ENCODE measurements at regions not wholly inside any gene's neighbourhood (a gene's known extent, or its start where the extent isn't known, plus 50 kb on each side); places are given as distances from the start of the nearest gene placed in this dataset.
"Not testable (repeated sequence)": the region's sequence is repeated elsewhere in the genome, so short reads cannot be mapped to it uniquely, and the experiment has no call there.

DNA sequence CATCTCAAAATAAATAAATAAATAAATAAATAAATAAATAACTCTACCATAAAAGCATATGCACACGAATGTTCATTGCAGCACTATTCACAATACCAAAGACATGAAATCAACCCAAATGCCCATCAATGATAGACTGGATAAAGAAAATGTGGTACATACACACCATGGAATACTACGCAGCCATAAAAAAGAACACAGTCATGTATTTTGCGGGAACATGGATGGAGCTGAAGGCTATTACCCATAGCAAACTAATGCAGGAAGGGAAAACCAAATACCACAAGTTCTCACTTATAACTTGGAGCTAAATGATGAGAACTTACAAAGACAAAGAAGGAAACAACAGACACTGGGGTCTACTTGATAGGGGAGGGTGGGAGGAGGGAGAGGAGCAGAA lies 94.1 kb upstream of the CCDC71L start:
- not testable (repeated sequence) for H3K4me1 ChIP-seq (ENCODE audit: control insufficient read depth, insufficient read depth, low read length); H3K4me2 ChIP-seq (ENCODE audit: low read length); H3K9ac ChIP-seq (ENCODE audit: low read depth, low read length); H3K4me3 ChIP-seq (ENCODE audit: low read length); H3K9me3 ChIP-seq (replicated peaks; ENCODE audit: low read length); H3K27me3 ChIP-seq (ENCODE audit: control insufficient read depth, insufficient read depth, low read length); H3K36me3 ChIP-seq (ENCODE audit: insufficient read depth, low read length)

DNA sequence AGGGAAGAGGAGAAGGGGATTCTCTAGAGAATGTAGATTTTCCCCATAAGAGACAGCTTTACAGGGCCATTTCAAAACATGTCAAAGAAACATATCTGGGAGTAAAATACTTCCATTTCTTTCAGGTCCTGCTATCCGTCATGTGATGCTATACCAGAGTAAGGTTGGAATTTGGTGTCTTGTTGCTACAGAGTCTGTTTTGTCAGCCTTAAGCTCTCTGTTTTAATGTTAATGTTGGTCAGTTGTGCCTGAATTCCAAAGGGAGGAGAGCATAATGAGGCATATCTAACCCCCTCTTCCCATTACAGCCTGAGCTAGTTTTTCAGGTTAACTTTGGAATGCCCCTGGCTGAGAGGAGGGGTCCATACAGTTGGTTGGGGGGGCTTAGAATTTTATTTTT lies 94.7 kb upstream of the CCDC71L start:
- Histone ChIP-seq H3K9me3 (replicated peaks; ENCODE audit: low read length) (no peaks in the 10 kb centered on the region), H3K9ac (ENCODE audit: low read depth, low read length) (no peak overlapping the region), H3K36me3 (ENCODE audit: insufficient read depth, low read length) (no peaks in the 10 kb centered on the region), H3K27me3 (ENCODE audit: control insufficient read depth, insufficient read depth, low read length) (no peaks in the 10 kb centered on the region), H3K4me2 (ENCODE audit: low read length) (no peak overlapping the region), H3K4me1 (ENCODE audit: control insufficient read depth, insufficient read depth, low read length) (peaks cover 6% of the 10 kb centered on the region), H3K4me3 (ENCODE audit: low read length) (no peak overlapping the region)

DNA sequence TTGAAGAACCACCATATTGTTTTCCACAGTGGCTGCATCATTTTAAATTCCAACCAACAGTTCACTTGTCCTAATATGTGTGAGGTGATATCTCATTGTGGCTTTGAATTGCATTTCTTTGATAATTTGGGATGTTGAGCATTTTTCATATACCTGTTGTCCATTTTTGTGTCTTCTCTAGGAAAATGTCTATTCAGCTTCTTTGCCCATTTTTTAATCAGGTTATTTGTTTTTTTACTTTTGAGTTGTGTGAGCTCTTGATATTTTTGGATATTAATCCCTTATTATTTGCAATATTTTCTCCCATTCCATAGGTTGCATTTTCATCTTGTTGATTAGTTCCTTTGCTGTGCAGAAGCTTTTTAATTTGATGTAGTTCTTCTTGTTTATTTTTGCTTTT lies 95.1 kb upstream of the CCDC71L start:
- Histone ChIP-seq H3K27me3 (ENCODE audit: control insufficient read depth, insufficient read depth, low read length) (no peaks in the 10 kb centered on the region), H3K4me2 (ENCODE audit: low read length) (no peak overlapping the region), H3K4me1 (ENCODE audit: control insufficient read depth, insufficient read depth, low read length) (peaks cover 6% of the 10 kb centered on the region), H3K9ac (ENCODE audit: low read depth, low read length) (no peak overlapping the region), H3K36me3 (ENCODE audit: insufficient read depth, low read length) (no peaks in the 10 kb centered on the region), H3K4me3 (ENCODE audit: low read length) (no peak overlapping the region), H3K9me3 (replicated peaks; ENCODE audit: low read length) (no peaks in the 10 kb centered on the region)

DNA sequence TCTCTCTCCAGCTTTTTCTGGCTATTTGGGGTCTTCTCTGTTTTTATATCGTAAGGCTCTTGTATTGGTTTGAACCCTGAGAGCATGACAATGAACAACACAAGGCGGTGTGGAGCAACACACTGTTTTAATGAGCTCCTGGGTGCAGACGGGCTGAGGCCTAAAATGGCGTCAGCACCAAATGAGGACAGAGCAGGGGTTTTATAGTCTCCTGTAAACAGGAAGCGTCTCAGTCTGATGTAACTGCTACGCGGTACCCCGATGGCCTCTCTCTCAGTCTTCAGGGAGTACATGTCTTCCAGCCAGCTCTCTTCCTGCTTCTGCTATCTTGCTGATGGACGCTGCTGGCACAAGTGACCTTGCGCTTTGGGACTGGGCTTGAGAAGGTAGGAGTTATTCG lies 95.9 kb upstream of the CCDC71L start:
- H3K4me2 ChIP-seq (ENCODE audit: low read length), result no peak overlapping the region
- no peaks in the 10 kb centered on the region for H3K36me3 ChIP-seq (ENCODE audit: insufficient read depth, low read length)

DNA sequence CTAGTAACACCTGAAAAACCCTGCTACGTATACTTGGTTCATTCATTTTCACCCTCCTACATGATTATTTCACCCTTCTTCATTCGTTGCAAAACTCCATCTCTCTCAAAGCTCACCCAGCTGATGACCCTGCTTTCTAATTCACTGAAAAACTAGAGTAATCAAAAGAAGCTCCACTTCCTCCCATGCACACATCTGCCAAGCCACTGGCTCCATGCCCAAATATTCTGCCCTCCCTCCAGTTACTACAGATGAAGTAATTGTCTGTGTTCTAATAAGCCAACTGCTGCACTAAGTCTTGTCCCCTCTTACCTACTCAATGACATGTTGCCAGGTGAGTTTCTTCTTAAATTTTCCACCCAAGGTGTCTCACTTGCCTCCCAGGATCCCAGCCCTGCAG lies 96.9 kb upstream of the CCDC71L start:
- Histone ChIP-seq H3K4me3 (ENCODE audit: low read length) (no peak overlapping the region), H3K4me2 (ENCODE audit: low read length) (no peak overlapping the region), H3K9ac (ENCODE audit: low read depth, low read length) (no peak overlapping the region), H3K36me3 (ENCODE audit: insufficient read depth, low read length) (no peaks in the 10 kb centered on the region), H3K27me3 (ENCODE audit: control insufficient read depth, insufficient read depth, low read length) (no peaks in the 10 kb centered on the region), H3K9me3 (replicated peaks; ENCODE audit: low read length) (no peaks in the 10 kb centered on the region), H3K4me1 (ENCODE audit: control insufficient read depth, insufficient read depth, low read length) (peaks cover 6% of the 10 kb centered on the region)

More for the DNA sequence above, 95.9 kb upstream of the CCDC71L start:
- H3K4me1 ChIP-seq (ENCODE audit: control insufficient read depth, insufficient read depth, low read length), result peaks cover 6% of the 10 kb centered on the region
- H3K27me3 ChIP-seq (ENCODE audit: control insufficient read depth, insufficient read depth, low read length), result no peaks in the 10 kb centered on the region
- no peak overlapping the region for H3K4me3 ChIP-seq (ENCODE audit: low read length)
- no peaks in the 10 kb centered on the region for H3K9me3 ChIP-seq (replicated peaks; ENCODE audit: low read length)
- H3K9ac ChIP-seq (ENCODE audit: low read depth, low read length), result no peak overlapping the region

DNA sequence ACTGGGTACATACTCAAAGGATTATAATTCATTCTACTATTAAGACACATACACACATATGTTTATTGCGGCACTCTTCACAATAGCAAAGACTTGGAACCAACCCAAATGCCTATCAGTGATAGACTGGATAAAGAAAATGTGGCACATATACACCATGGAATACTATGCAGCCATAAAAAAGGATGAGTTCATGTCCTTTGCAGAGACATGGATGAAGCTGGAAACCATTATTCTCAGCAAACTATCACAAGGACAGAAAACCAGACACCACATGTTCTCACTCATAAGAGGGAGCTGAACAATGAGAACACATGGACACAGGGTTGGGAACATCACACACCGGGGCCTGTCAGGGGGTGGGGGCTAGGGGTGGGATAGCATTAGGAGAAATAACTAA lies 101.9 kb upstream of the CCDC71L start:
- H3K27me3 ChIP-seq (ENCODE audit: control insufficient read depth, insufficient read depth, low read length), result not testable (repeated sequence)

DNA sequence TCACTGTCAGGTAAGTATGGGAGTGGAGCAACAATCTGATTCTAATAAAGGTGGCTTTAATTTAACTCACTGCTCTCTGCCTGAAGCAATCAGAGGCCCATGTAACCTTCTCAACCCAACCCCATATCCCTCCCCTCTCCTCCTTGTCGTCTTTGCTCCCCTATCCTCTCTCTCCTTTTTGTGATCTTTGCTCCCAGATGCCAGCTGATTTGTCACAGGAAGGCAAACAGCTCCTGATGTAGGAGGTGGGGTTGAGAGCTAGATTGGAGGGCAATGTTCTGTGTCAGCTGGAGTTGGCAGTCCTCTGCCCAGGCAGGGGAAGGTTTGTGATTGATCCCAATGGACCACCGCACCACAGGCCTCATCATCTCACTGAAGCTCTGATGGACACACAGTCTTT lies 101.4 kb upstream of the PIK3CG start:
- H3K36me3 ChIP-seq (ENCODE audit: insufficient read depth, low read length), result no peaks in the 10 kb centered on the region
- H3K27me3 ChIP-seq (ENCODE audit: control insufficient read depth, insufficient read depth, low read length), result no peaks in the 10 kb centered on the region
- H3K4me3 ChIP-seq (ENCODE audit: low read length), result no peak overlapping the region
- peaks cover 11% of the 10 kb centered on the region for H3K4me1 ChIP-seq (ENCODE audit: control insufficient read depth, insufficient read depth, low read length)
- H3K4me2 ChIP-seq (ENCODE audit: low read length), result no peak overlapping the region
- no peaks in the 10 kb centered on the region for H3K9me3 ChIP-seq (replicated peaks; ENCODE audit: low read length)
- no peak overlapping the region for H3K9ac ChIP-seq (ENCODE audit: low read depth, low read length)

More for the DNA sequence above, 101.9 kb upstream of the CCDC71L start:
- H3K4me3 ChIP-seq (ENCODE audit: low read length); H3K9me3 ChIP-seq (replicated peaks; ENCODE audit: low read length); H3K4me1 ChIP-seq (ENCODE audit: control insufficient read depth, insufficient read depth, low read length); H3K4me2 ChIP-seq (ENCODE audit: low read length); H3K36me3 ChIP-seq (ENCODE audit: insufficient read depth, low read length); H3K9ac ChIP-seq (ENCODE audit: low read depth, low read length): not testable (repeated sequence)

DNA sequence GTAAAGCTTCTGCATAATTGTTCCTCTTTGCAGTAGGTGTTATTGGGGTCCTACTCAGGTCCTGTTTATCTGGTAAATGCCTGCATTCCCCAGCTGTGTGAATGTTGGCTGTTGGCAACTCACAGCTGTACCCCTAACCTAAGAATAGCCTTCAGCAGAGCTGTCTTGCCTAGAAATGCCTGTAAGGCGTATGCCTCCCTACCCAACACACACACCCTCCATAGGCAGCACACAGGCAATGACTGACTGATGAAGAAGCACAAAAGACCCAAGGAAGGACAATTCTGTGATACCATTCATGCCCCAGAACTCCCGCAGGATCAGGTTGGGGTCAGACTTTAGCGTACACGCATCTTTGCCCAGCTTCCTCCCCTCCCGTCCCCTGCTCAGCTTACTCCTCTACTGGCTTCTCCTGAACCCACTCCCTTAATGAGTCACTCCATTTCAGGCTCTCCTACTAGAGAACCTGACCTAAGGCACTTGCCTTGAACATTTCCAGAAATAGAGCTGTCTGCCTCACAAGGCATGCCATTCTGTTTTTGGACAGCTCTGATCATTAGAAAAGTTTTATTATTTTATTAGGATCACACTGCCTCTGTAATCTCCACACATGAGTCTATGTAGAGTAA lies 99.2 kb upstream of the PIK3CG start:
- no peak overlapping the region for H3K4me3 ChIP-seq (ENCODE audit: low read length)
- no peaks in the 10 kb centered on the region for H3K27me3 ChIP-seq (ENCODE audit: control insufficient read depth, insufficient read depth, low read length)
- no peaks in the 10 kb centered on the region for H3K9me3 ChIP-seq (replicated peaks; ENCODE audit: low read length)
- no peak overlapping the region for H3K9ac ChIP-seq (ENCODE audit: low read depth, low read length)
- peaks cover 29% of the 10 kb centered on the region for H3K4me1 ChIP-seq (ENCODE audit: control insufficient read depth, insufficient read depth, low read length)
- H3K36me3 ChIP-seq (ENCODE audit: insufficient read depth, low read length), result no peaks in the 10 kb centered on the region
- H3K4me2 ChIP-seq (ENCODE audit: low read length), result no peak overlapping the region

DNA sequence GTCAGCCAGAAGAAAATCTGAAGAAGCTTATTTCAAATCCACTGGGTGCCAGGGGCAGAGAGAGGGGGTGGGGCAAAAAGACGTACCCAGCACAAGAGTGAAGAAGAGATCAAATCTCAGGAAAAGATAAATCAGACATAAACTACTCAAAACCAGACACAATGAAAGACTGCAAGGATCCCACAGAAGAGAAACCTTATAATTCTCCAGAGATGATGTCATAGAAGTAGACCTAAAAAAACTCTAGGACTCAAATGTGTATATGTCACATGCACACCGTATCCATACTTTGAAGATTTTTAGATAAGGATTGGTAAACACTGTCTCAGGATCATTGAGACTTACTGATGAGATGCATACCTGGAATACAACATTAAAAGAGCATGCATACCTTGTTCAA lies 98.5 kb upstream of the PIK3CG start:
- Histone ChIP-seq H3K36me3 (ENCODE audit: insufficient read depth, low read length) (no peaks in the 10 kb centered on the region), H3K4me2 (ENCODE audit: low read length) (no peak overlapping the region), H3K4me3 (ENCODE audit: low read length) (no peak overlapping the region), H3K9me3 (replicated peaks; ENCODE audit: low read length) (no peaks in the 10 kb centered on the region), H3K27me3 (ENCODE audit: control insufficient read depth, insufficient read depth, low read length) (no peaks in the 10 kb centered on the region), H3K9ac (ENCODE audit: low read depth, low read length) (no peak overlapping the region), H3K4me1 (ENCODE audit: control insufficient read depth, insufficient read depth, low read length) (peaks cover 32% of the 10 kb centered on the region)

DNA sequence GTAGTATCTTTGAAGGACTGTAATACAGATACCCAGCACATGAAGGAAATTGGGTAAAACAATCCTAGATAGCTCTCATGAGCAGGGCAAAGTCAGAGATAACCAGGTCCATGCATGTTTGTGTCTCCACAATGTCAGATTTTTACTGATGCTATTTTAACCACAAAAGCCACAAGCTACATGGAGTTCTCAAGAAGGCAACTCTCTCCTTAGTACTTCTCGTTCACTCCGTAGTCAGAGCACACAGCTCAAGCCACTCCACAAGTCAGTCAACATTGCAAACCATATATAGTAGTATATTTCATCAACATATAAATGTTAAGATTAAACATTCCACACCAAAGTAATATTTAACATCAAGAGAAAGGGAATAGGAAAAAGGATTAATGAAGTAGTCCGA lies 98.0 kb upstream of the PIK3CG start:
- peaks cover 32% of the 10 kb centered on the region for H3K4me1 ChIP-seq (ENCODE audit: control insufficient read depth, insufficient read depth, low read length)
- H3K4me3 ChIP-seq (ENCODE audit: low read length), result no peak overlapping the region
- H3K9ac ChIP-seq (ENCODE audit: low read depth, low read length), result no peak overlapping the region
- H3K9me3 ChIP-seq (replicated peaks; ENCODE audit: low read length), result no peaks in the 10 kb centered on the region
- no peaks in the 10 kb centered on the region for H3K36me3 ChIP-seq (ENCODE audit: insufficient read depth, low read length)
- no peak overlapping the region for H3K4me2 ChIP-seq (ENCODE audit: low read length)
- no peaks in the 10 kb centered on the region for H3K27me3 ChIP-seq (ENCODE audit: control insufficient read depth, insufficient read depth, low read length)

DNA sequence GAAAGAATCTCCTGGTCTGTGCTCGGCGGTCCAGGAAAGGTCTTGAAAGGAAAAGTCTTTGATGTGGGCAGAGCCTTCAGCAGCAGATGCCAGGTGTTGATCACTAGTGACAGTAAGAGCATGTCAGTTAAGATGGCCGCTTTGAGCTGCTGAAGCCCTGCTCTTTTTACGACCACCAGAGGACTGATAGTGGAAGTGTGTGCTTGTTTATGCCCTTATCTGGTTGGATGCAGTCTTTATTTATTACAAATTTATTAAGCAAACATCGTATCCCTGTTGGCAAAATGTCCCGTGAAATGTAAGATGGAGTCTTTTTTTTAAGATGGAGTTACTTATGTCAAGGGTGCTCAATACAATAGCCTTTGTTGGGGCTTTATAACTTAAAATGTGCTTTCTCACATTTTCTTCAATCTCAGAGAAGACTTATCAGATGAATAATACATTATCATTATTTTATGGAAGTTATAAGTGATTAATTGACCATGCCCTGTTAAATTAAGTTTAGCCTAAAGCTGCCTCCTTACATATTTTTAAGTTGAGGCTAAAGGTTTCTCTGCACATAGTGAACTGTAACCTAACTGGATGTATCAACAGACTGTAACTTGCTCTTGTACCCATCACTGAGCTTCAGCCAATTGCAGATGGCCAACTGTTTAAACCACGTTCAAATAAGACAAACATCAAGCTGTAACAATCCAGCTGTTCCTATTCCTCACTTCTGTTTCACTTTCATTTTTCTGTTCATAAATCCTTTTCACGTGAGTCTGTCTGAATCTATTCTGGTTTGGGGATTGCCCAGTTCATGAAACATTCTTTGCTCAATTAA lies 97.4 kb upstream of the PIK3CG start:
- no peaks in the 10 kb centered on the region for H3K36me3 ChIP-seq (ENCODE audit: insufficient read depth, low read length)
- H3K4me2 ChIP-seq (ENCODE audit: low read length), result peak overlapping the region; percentile 64
- H3K27me3 ChIP-seq (ENCODE audit: control insufficient read depth, insufficient read depth, low read length), result no peaks in the 10 kb centered on the region
- peaks cover 38% of the 10 kb centered on the region for H3K4me1 ChIP-seq (ENCODE audit: control insufficient read depth, insufficient read depth, low read length)
- peak overlapping the region; percentile 38 for H3K4me3 ChIP-seq (ENCODE audit: low read length)
- peak overlapping the region; percentile 40 for H3K9ac ChIP-seq (ENCODE audit: low read depth, low read length)
- no peaks in the 10 kb centered on the region for H3K9me3 ChIP-seq (replicated peaks; ENCODE audit: low read length)

DNA sequence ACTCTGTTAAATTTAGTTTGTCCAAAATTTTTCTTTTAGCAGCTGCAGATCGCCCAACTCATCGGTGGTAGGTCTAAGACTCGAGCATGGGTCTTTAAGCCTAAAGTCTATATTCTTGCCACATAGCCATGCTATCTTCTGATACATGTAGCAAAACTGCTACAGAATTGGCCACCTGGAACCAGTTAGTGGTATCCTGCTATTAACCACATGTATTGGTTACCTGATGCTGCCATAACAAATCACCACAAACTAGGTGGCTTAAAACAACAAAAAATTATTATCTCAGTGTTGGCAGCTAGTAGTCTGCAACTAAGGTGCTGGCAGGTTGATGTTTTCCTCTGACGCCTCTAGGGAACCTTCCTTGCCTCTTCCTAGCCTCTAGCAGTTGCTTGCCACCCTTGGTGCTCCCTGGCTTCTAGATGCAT lies 96.7 kb upstream of the PIK3CG start:
- peak overlapping the region; percentile 64 for H3K4me2 ChIP-seq (ENCODE audit: low read length)
- H3K4me3 ChIP-seq (ENCODE audit: low read length), result peak overlapping the region; percentile 38
- peak overlapping the region; percentile 40 for H3K9ac ChIP-seq (ENCODE audit: low read depth, low read length)
- H3K4me1 ChIP-seq (ENCODE audit: control insufficient read depth, insufficient read depth, low read length), result peaks cover 44% of the 10 kb centered on the region
- H3K36me3 ChIP-seq (ENCODE audit: insufficient read depth, low read length), result no peaks in the 10 kb centered on the region
- no peaks in the 10 kb centered on the region for H3K27me3 ChIP-seq (ENCODE audit: control insufficient read depth, insufficient read depth, low read length)
- H3K9me3 ChIP-seq (replicated peaks; ENCODE audit: low read length), result no peaks in the 10 kb centered on the region

Measured in skeletal muscle satellite cell (primary cell).